ENCODE measurements at regions not wholly inside any gene's neighbourhood (a gene's known extent, or its start where the extent isn't known, plus 50 kb on each side); places are given as distances from the start of the nearest gene placed in this dataset.

DNA sequence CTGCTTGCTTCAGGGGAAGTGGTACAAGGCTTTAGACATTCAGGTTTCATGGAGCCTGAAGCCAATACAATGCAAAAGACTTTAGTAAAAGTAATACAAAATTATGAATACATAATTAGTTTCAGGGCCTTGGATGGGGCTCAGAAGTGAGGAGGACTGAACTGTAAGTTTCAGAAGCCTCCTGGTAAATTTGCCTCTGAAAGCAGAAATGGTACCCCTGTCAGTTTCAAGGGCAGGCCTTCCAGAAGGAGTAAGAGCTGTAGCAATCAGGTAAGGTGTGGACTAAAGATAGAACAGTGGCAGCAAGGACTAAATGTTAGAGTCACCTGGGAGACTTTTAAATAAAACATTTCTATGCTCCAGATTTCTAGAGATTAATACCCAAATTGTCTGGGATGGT, 402.5 kb upstream of the GOLIM4 start:
- H3K27ac ChIP-seq = no peak overlapping the region
- TF ChIP-seq ZFX (IDR thresholded peaks at IDR 0.05) = no peak
- TF ChIP-seq, protein P1, sequence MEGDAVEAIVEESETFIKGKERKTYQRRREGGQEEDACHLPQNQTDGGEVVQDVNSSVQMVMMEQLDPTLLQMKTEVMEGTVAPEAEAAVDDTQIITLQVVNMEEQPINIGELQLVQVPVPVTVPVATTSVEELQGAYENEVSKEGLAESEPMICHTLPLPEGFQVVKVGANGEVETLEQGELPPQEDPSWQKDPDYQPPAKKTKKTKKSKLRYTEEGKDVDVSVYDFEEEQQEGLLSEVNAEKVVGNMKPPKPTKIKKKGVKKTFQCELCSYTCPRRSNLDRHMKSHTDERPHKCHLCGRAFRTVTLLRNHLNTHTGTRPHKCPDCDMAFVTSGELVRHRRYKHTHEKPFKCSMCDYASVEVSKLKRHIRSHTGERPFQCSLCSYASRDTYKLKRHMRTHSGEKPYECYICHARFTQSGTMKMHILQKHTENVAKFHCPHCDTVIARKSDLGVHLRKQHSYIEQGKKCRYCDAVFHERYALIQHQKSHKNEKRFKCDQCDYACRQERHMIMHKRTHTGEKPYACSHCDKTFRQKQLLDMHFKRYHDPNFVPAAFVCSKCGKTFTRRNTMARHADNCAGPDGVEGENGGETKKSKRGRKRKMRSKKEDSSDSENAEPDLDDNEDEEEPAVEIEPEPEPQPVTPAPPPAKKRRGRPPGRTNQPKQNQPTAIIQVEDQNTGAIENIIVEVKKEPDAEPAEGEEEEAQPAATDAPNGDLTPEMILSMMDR (conservative IDR thresholded peaks at IDR 0.05) = no peak

DNA sequence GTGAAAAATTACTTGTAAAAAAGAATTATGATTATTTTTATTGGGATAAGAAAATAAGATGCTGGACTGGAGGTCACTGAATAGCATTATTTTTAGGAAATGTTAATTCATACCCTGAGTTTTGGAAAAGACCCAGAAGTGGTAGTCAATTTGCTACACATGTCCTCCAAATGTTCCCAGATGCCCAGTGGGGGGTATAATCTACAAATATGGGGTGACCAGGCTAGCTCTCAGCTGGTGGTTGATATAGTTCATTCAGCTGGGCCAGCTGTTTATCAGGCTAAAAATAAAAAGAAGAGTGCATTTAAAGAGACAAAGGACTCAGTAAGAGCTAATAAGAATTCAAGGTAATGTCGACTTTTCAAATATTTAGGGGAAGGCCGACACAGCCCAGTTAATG, 402.0 kb upstream of the GOLIM4 start:
- TF ChIP-seq, protein P1 (conservative IDR thresholded peaks at IDR 0.05) = no peak
- no peak for TF ChIP-seq ZFX (IDR thresholded peaks at IDR 0.05)
- H3K27ac ChIP-seq = no peak overlapping the region

DNA sequence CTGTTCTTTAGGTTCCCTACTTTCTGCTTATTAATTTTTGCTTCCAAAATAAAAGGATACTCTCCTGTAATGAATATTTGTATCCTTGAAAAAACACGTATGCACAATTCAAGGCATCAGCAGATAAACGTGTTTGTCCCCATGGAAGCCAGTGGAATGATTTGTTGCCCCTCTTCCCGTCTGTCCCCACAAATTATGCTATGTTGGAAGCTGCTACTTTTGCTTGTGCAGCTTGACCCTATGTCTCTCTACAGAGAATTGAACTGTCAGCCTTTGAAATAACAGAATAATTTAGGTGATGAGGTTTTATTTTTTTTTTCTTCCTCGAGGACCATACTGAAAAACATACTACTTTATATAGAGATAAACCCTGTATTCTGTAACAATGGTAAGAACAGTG, 401.5 kb upstream of the GOLIM4 start:
- no peak overlapping the region for H3K27ac ChIP-seq
- TF ChIP-seq, protein P1 (conservative IDR thresholded peaks at IDR 0.05) = no peak
- TF ChIP-seq ZFX (IDR thresholded peaks at IDR 0.05) = no peak

DNA sequence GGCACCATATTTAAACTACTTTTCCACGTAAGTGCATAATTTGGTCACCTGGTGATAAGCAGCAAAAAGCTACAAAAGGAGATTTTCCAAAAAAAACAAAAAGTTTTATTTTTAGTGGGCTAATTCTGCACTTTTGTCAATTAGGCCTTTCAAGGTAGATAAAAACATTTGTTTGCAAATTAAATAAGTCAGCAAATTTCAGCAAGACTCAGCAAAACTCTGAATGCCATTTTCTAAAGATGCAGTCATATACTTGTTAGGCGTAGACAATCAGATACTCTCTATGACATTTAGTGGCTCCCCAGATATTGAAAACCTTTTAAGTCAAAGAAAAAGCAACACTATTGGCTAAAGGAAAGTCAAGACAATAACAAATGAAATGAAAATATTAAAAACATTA, 400.2 kb upstream of the GOLIM4 start:
- TF ChIP-seq, protein P1 (conservative IDR thresholded peaks at IDR 0.05) = no peak
- TF ChIP-seq ZFX (IDR thresholded peaks at IDR 0.05) = no peak
- H3K27ac ChIP-seq = no peak overlapping the region

DNA sequence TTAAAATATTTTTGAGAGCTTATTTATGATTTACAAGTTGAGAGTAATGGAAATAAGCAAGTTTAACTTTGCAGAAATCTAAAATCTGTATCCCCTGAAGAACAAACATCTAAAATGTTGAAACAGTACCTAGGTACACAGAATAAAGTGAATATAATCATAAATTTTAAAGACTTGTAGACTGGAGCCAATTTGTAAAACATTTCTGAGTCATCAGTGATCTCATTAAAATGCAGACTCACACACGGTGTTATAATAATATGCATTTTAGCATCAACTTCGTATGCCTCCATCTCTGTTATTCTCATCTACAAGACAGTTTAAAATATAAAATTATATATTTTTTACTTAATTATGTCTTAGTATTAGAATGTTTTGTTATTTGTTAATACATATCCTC, 399.5 kb upstream of the GOLIM4 start:
- TF ChIP-seq, protein P1 (conservative IDR thresholded peaks at IDR 0.05) = no peak
- no peak for TF ChIP-seq ZFX (IDR thresholded peaks at IDR 0.05)
- no peak overlapping the region for H3K27ac ChIP-seq

DNA sequence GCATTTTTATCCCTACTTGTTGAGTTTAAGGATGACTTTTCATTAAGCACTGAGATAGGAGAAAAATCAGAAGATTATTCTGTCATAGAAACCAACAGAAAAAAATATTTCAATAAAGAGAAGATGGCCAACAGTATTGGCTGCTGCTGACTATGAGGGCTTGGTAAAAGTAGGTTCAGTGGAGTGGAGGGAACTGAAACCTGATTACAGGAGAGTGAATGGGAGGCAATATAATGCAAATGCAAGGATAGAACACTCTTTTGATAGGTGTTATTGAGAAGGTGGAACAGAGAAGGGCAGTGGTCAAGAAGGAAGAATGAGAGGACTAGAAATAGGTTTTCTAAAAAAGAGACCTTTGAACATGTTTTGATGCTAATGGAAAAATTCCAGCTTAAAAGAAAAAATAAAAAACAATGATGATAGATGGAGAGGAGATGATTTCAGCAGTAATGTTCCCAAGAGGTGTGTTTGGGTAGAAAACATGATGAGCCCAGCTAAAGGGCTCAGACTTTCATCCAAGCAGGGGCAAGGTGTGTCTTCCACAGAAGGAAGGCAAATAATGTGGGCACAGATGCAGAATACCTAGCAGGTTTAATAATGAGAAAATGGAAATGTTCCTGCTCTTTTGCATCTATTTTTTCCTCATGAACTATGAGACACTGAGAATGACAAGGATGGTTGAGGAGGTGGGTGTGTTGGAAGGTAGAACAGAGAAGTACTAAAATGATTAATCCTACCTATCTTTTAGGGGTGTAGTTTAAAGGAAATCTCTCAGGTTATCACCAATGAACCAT, 397.9 kb upstream of the GOLIM4 start:
- H3K27ac ChIP-seq = no peak overlapping the region
- TF ChIP-seq, protein P1 (conservative IDR thresholded peaks at IDR 0.05) = no peak
- TF ChIP-seq ZFX (IDR thresholded peaks at IDR 0.05) = no peak

DNA sequence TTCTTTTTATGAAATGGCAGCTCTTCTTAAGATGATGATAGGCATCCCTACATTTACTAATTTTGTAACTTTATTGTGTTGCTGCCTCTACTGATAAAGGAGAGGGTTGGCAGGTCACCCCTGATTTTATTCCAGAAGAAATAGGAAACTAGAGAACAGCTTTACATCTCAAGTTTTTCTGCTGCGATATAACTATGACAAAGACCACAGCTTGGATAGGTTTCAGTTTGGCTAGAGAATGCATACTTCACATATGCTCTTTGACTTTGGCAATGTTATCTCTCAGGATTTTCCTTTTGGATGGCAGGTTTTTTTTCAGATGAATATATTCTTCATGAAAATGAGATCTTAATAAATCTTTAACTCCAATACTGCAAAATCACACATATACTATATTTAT, 395.3 kb upstream of the GOLIM4 start:
- no peak for TF ChIP-seq ZFX (IDR thresholded peaks at IDR 0.05)
- TF ChIP-seq, protein P1 (conservative IDR thresholded peaks at IDR 0.05) = no peak
- H3K27ac ChIP-seq = no peak overlapping the region
